HepG2 (cell line): ENCODE measurements at regions not wholly inside any gene's neighbourhood (a gene's known extent, or its start where the extent isn't known, plus 50 kb on each side); places are given as distances from the start of the nearest gene placed in this dataset.

Experiments
- ATAC-seq: fragments of 200-7000 bp; cut with Tn5 transposase; 3 replicates; pipeline ENCODE4 v1.9.1; 2020; ENCODE audit warnings: mild to moderate bottlenecking, moderate library complexity
- BruUV-seq: library from RNA; stranded (reverse); fragments of 400-500 nt; replicated peaks from 2 replicates; lab custom pipeline; 2021; lab: Mats Ljungman, UMichigan
- CTCF ChIA-PET: fragments of 300-600 bp; formaldehyde crosslinking; extraction: SDS; loops from one replicate; lab custom pipeline; 2021; ENCODE audit warnings: low total read pairs, inconsistent platforms, low intra/inter-chr PET ratio; lab: Yijun Ruan, JAX
- POLR2A ChIA-PET: fragments of 350-600 bp; sonication (Branson Sonifier 250); formaldehyde crosslinking; loops from one replicate; lab custom pipeline; 2020; ENCODE audit warnings: antibody characterized with exemption, inconsistent platforms; lab: Yijun Ruan, JAX
- DNase-seq: peaks from one replicate; pipeline ENCODE4 v3.0.0-alpha.2; 2015; ENCODE audit warnings: low spot score
- FAIRE-seq: peaks from 3 replicates; lab custom pipeline; 2011; peaks lifted over from hg19 to GRCh38; lab: Jason Lieb, UNC
- H2AFZ ChIP-seq: one replicate; pipeline ENCODE4 v1.6.1; 2011; ENCODE audit warnings: low read length, inconsistent platforms
- H3K27ac ChIP-seq: fragments of 300-600 bp; 3 replicates; pipeline ENCODE4 v1.8.0; 2011; ENCODE audit warnings: mixed run types, mild to moderate bottlenecking, mixed read lengths, low read length, inconsistent platforms; ENCODE audit not compliant: insufficient read depth; ENCODE audit errors: extremely low read length
- H3K27me3 ChIP-seq, 2 experiments: fragments of 200-600 bp in 1 of 2; 2 replicates in 1 of 2; 3 replicates in 1 of 2; pipeline versions ENCODE4 v1.6.0 to v1.8.0; 2011; ENCODE audit warnings: low read length in 2 of 2, mild to moderate bottlenecking in 2 of 2, moderate library complexity in 2 of 2, inconsistent platforms in 1 of 2; ENCODE audit not compliant: insufficient read depth in 2 of 2, control insufficient read depth in 1 of 2
- H3K36me3 ChIP-seq, 2 experiments: fragments of 200-600 bp in 1 of 2; replicated peaks in 1 of 2; 2 replicates in 1 of 2; 3 replicates in 1 of 2; pipeline versions ENCODE4 v1.5.1 to v1.8.0; 2011; ENCODE audit warnings: low read length in 2 of 2, inconsistent platforms in 1 of 2; ENCODE audit not compliant: insufficient read depth in 2 of 2, control insufficient read depth in 1 of 2
- H3K4me1 ChIP-seq: 2 replicates; pipeline ENCODE4 v1.5.1; 2012; ENCODE audit warnings: low read length, inconsistent platforms; ENCODE audit not compliant: insufficient read depth
- H3K4me2 ChIP-seq: 2 replicates; pipeline ENCODE4 v1.6.0; 2011; ENCODE audit warnings: low read depth, low read length, inconsistent platforms
- H3K4me3 ChIP-seq, 3 experiments: fragments of 200-600 bp in 1 of 3; sonication (generic), shearing (Covaris generic) in 1 of 3; replicated peaks in 1 of 3; 2 replicates each; pipeline ENCODE4 v1.5.1; 2011 to 2016; ENCODE audit warnings: low read length in 3 of 3, inconsistent platforms in 2 of 3, low read depth in 2 of 3, mild to moderate bottlenecking in 2 of 3, control low read depth in 1 of 3, mixed read lengths in 1 of 3; ENCODE audit not compliant: insufficient read depth in 1 of 3
- H3K79me2 ChIP-seq: one replicate; pipeline ENCODE4 v1.6.1; 2011; ENCODE audit warnings: low read length, inconsistent platforms; ENCODE audit not compliant: insufficient read depth
- H3K9ac ChIP-seq: 2 replicates; pipeline ENCODE4 v1.6.0; 2011; ENCODE audit warnings: mild to moderate bottlenecking, low read depth, low read length, inconsistent platforms; ENCODE audit not compliant: insufficient read depth
- H3K9me3 ChIP-seq: 2 replicates; pipeline ENCODE4 v1.5.1; 2012; ENCODE audit warnings: mild to moderate bottlenecking, low read length
- H4K20me1 ChIP-seq: 2 replicates; pipeline ENCODE4 v1.6.0; 2011; ENCODE audit warnings: inconsistent platforms, mild to moderate bottlenecking, low read length, moderate library complexity; ENCODE audit not compliant: insufficient read depth
- ATM ChIP-seq: fragments of 450-650 bp; IDR thresholded peaks from 2 replicates; pipeline ENCODE4 v1.7.1; 2017; ENCODE audit warnings: mild to moderate bottlenecking, borderline replicate concordance
- CEBPG ChIP-seq: IDR thresholded peaks from 2 replicates; pipeline ENCODE4 v1.6.1; 2016
- EP300 ChIP-seq, 3 experiments: sonication (generic) in 1 of 3; formaldehyde crosslinking in 1 of 3; IDR thresholded peaks; 2 replicates each; pipeline versions ENCODE4 v1.5.1 to v1.6.1; 2011 to 2020; ENCODE audit warnings: low read depth in 2 of 3, low read length in 2 of 3, borderline replicate concordance in 1 of 3, improper control_type of control experiment in 1 of 3, mild to moderate bottlenecking in 1 of 3, missing genetic modification reagents in 1 of 3, moderate library complexity in 1 of 3
- FOXP4 ChIP-seq: sonication (generic); formaldehyde crosslinking; IDR thresholded peaks from 2 replicates; pipeline ENCODE4 v1.4.0; 2020; ENCODE audit warnings: missing genetic modification reagents
- HDAC2 ChIP-seq: sonication (generic); formaldehyde crosslinking; IDR thresholded peaks from 2 replicates; pipeline ENCODE4 v1.4.0; 2020; ENCODE audit warnings: missing genetic modification reagents
- MAZ ChIP-seq, 2 experiments: sonication (generic) in 1 of 2; formaldehyde crosslinking in 1 of 2; IDR thresholded peaks; 2 replicates each; pipeline versions ENCODE4 v1.5.0 to v1.6.1; 2012 to 2020; ENCODE audit warnings: low read depth in 2 of 2, mild to moderate bottlenecking in 2 of 2, borderline replicate concordance in 1 of 2, improper control_type of control experiment in 1 of 2, low read length in 1 of 2, missing genetic modification reagents in 1 of 2, moderate library complexity in 1 of 2
- NCOA2 ChIP-seq: sonication (generic); formaldehyde crosslinking; IDR thresholded peaks from 2 replicates; pipeline ENCODE4 v1.8.0; 2022; ENCODE audit warnings: inconsistent platforms
- ZNF121 ChIP-seq: sonication (generic); formaldehyde crosslinking; IDR thresholded peaks from 2 replicates; pipeline ENCODE4 v1.5.0; 2020; ENCODE audit warnings: mild to moderate bottlenecking, missing genetic modification reagents
- ZNF30 ChIP-seq: sonication (generic); formaldehyde crosslinking; IDR thresholded peaks from 2 replicates; pipeline ENCODE4 v1.5.0; 2020; ENCODE audit warnings: mild to moderate bottlenecking, missing genetic modification reagents
- ZNF883 ChIP-seq: sonication (generic); formaldehyde crosslinking; IDR thresholded peaks from 2 replicates; pipeline ENCODE4 v1.5.1; 2020; ENCODE audit warnings: mild to moderate bottlenecking, missing genetic modification reagents; ENCODE audit errors: not compliant biosample characterization
- WGBS: methylation state at CpG from one replicate; pipeline ENCODE4 v1.1.6; 2017; ENCODE audit warnings: low lambda C conversion rate; 5-methylcytosine and 5-hydroxymethylcytosine counted together
- in situ Hi-C: cut with HindIII; loops from 2 replicates; pipeline ENCODE4 v1.10.0; 2017; ENCODE audit warnings: low pct_unique_long_range_greater_than_20kb; ENCODE audit not compliant: extremely low pct_ligation_motif_present
- intact Hi-C: fragments of 100-400 bp; cut with micrococcal nuclease; formaldehyde crosslinking; loops from one replicate; pipeline ENCODE4 v1.10.0; 2022; ENCODE audit not compliant: unreplicated experiment
- TF ChIP-seq, protein P1 (sequence below): sonication (generic); formaldehyde crosslinking; IDR thresholded peaks from 2 replicates; pipeline ENCODE4 v1.4.0; 2020; ENCODE audit warnings: missing genetic modification reagents
- TF ChIP-seq, protein P2 (sequence below): sonication (generic); formaldehyde crosslinking; IDR thresholded peaks from 2 replicates; pipeline ENCODE4 v1.4.0; 2020; ENCODE audit warnings: missing genetic modification reagents, mild to moderate bottlenecking, borderline replicate concordance
- TF ChIP-seq, protein P3 (sequence below): sonication (generic); formaldehyde crosslinking; IDR thresholded peaks from 2 replicates; pipeline ENCODE4 v1.8.0; 2023; ENCODE audit warnings: mild to moderate bottlenecking, missing genetic modification reagents
- TF ChIP-seq, protein P4 (sequence below): sonication (generic); formaldehyde crosslinking; IDR thresholded peaks from 2 replicates; pipeline ENCODE4 v1.5.1; 2020; ENCODE audit warnings: mild to moderate bottlenecking, missing genetic modification reagents, moderate library complexity

GRCh38 chr4:122973465-122973864 lies 51.1 kb upstream of the NUDT6 start (continued):
- TF ChIP-seq CEBPG (CRISPR knock-in tag) (peak; percentile 39), FOXP4 (CRISPR knock-in tag) (peak; percentile 51; the same call in 1 of the 2 replicates), ZNF121 (no peak), EP300 (IDR thresholded peaks at IDR 0.05; ENCODE audit: low read depth in 2 of 2, low read length in 2 of 2) (peak in 1 of 2 experiments; percentile 24; a peak in 1 of 4 replicates), EP300 (CRISPR knock-in tag; IDR thresholded peaks at IDR 0.05; ENCODE audit: borderline replicate concordance) (no peak)
- TF ChIP-seq, protein P1, sequence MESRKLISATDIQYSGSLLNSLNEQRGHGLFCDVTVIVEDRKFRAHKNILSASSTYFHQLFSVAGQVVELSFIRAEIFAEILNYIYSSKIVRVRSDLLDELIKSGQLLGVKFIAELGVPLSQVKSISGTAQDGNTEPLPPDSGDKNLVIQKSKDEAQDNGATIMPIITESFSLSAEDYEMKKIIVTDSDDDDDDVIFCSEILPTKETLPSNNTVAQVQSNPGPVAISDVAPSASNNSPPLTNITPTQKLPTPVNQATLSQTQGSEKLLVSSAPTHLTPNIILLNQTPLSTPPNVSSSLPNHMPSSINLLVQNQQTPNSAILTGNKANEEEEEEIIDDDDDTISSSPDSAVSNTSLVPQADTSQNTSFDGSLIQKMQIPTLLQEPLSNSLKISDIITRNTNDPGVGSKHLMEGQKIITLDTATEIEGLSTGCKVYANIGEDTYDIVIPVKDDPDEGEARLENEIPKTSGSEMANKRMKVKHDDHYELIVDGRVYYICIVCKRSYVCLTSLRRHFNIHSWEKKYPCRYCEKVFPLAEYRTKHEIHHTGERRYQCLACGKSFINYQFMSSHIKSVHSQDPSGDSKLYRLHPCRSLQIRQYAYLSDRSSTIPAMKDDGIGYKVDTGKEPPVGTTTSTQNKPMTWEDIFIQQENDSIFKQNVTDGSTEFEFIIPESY, result 0 out of 2 replicates have a peak, but pooled peaks have one; percentile 27
- TF ChIP-seq, protein P2, sequence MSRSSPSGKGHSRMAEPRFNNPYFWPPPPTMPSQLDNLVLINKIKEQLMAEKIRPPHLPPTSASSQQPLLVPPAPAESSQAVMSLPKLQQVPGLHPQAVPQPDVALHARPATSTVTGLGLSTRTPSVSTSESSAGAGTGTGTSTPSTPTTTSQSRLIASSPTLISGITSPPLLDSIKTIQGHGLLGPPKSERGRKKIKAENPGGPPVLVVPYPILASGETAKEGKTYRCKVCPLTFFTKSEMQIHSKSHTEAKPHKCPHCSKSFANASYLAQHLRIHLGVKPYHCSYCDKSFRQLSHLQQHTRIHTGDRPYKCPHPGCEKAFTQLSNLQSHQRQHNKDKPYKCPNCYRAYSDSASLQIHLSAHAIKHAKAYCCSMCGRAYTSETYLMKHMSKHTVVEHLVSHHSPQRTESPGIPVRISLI (CRISPR knock-in tag), result no peak

DNA sequence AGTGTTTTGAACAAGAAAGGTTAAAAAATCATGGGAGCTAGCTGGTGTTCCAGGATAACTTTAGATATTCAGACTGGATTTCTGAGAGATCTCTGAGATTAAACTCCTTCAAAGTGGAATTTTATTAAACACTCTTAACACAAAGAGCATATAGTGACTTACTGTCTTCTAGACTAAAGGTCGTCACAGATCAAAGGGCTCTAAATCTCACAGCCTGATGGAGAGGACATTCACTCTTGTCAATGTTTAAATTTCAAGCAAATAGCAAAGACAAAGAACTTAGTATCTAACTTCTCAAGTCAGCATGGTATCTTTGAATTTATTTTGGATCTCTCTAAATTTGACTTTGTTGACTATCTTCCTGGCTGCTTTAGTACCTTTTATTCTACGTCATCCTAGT lies 53.7 kb upstream of the NUDT6 start:
- Histone ChIP-seq H3K9me3 (peaks cover 15% of the 10 kb centered on the region), H3K27me3 (no peaks in the 10 kb centered on the region), H3K36me3 (peaks cover 7 to 30% of the 10 kb centered on the region in 2 experiments; a peak in 4 of 5 replicates), H3K4me3 (peak overlapping the region; percentile 5 to 15 (median 8); a peak in 3 of 6 replicates), H4K20me1 (no peaks in the 10 kb centered on the region), H3K79me2 (no peaks in the 10 kb centered on the region), H2AFZ (no peak overlapping the region), H3K9ac (peak overlapping the region; percentile 35), H3K4me2 (peak overlapping the region; percentile 63), H3K27ac (peak overlapping the region; percentile 75), H3K4me1 (peaks cover 57% of the 10 kb centered on the region)
- ChIA-PET CTCF (no interaction called here), POLR2A (no interaction called here)
- in situ Hi-C loops, result no loop called here
- DNase-seq (peak; percentile 93), FAIRE-seq (peak; percentile 83), ATAC-seq (peak; percentile 85)
- WGBS, result 1% methylated on average over 2 of the region's 2 CpGs
- intact Hi-C loops, result no loop called here
- BruUV-seq, result no TSS peak
- TF ChIP-seq ZNF883 (CRISPR knock-in tag), result no peak
- no peak for TF ChIP-seq ATM
- TF ChIP-seq HDAC2 (CRISPR knock-in tag), result peak; percentile 58
- no peak for TF ChIP-seq ZNF30
- TF ChIP-seq EP300 (IDR thresholded peaks at IDR 0.05; ENCODE audit: low read depth in 2 of 2, low read length in 2 of 2), result peak in 1 of 2 experiments; percentile 88; a peak in 2 of 4 replicates
- TF ChIP-seq EP300 (CRISPR knock-in tag; IDR thresholded peaks at IDR 0.05; ENCODE audit: borderline replicate concordance), result peak; percentile 35; the same call in 1 of the 2 replicates
- TF ChIP-seq NCOA2, result peak; percentile 77
- TF ChIP-seq MAZ (IDR thresholded peaks at IDR 0.05; ENCODE audit: borderline replicate concordance, low read depth, low read length), result no peak
- no peak for TF ChIP-seq MAZ (CRISPR knock-in tag; IDR thresholded peaks at IDR 0.05; ENCODE audit: low read depth)
- TF ChIP-seq, protein P3, sequence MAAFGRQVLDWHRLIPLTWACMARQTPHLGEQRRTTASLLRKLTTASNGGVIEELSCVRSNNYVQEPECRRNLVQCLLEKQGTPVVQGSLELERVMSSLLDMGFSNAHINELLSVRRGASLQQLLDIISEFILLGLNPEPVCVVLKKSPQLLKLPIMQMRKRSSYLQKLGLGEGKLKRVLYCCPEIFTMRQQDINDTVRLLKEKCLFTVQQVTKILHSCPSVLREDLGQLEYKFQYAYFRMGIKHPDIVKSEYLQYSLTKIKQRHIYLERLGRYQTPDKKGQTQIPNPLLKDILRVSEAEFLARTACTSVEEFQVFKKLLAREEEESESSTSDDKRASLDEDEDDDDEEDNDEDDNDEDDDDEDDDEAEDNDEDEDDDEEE (CRISPR knock-in tag), result no peak
- TF ChIP-seq, protein P4, sequence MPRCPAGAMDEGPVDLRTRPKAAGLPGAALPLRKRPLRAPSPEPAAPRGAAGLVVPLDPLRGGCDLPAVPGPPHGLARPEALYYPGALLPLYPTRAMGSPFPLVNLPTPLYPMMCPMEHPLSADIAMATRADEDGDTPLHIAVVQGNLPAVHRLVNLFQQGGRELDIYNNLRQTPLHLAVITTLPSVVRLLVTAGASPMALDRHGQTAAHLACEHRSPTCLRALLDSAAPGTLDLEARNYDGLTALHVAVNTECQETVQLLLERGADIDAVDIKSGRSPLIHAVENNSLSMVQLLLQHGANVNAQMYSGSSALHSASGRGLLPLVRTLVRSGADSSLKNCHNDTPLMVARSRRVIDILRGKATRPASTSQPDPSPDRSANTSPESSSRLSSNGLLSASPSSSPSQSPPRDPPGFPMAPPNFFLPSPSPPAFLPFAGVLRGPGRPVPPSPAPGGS (CRISPR knock-in tag), result no peak
